IMR-90 (cell line): ENCODE measurements at regions not wholly inside any gene's neighbourhood (a gene's known extent, or its start where the extent isn't known, plus 50 kb on each side); places are given as distances from the start of the nearest gene placed in this dataset.
A peak's percentile ranks its signal among the peaks of the same experiment; 100 is the strongest.

ENCODE experiments used
- ATAC-seq: fragments of 200-7000 bp; cut with Tn5 transposase; 2 replicates; pipeline ENCODE4 v1.9.1; 2020; ENCODE audit warnings: low read depth, mild to moderate bottlenecking, moderate library complexity
- BruUV-seq: library from RNA; stranded (reverse); fragments of 400-500 nt; replicated peaks from 2 replicates; lab custom pipeline; 2021; lab: Mats Ljungman, UMichigan
- CTCF ChIA-PET: fragments of 300-600 bp; formaldehyde crosslinking; extraction: SDS; loops from one replicate; lab custom pipeline; 2021; ENCODE audit warnings: antibody characterized with exemption; lab: Yijun Ruan, JAX
- POLR2A ChIA-PET: fragments of 300-600 bp; sonication (Branson Sonifier 250); formaldehyde crosslinking; loops from one replicate; lab custom pipeline; 2022; ENCODE audit warnings: antibody characterized with exemption; ENCODE audit not compliant: unreplicated experiment; lab: Charles Lee
- DNase-seq: peaks from one replicate; pipeline ENCODE4 v3.0.0; 2013
- H2AFZ ChIP-seq: replicated peaks from 2 replicates; pipeline ENCODE3; 2013; ENCODE audit warnings: low read length, mild to moderate bottlenecking; ENCODE audit not compliant: poor library complexity
- H2AK5ac ChIP-seq: 2 replicates; pipeline ENCODE4 v1.6.1; 2013; ENCODE audit warnings: low read depth, low read length, inconsistent platforms
- H2AK9ac ChIP-seq: replicated peaks from 2 replicates; pipeline ENCODE3; 2013; ENCODE audit warnings: mild to moderate bottlenecking, low read depth, low read length, moderate library complexity; ENCODE audit not compliant: poor library complexity
- H2BK120ac ChIP-seq: 2 replicates; pipeline ENCODE4 v1.6.1; 2013; ENCODE audit warnings: low read depth, low read length, inconsistent platforms
- H2BK15ac ChIP-seq: 3 replicates; pipeline ENCODE4 v1.6.1; 2013; ENCODE audit warnings: low read depth, low read length, inconsistent platforms
- H2BK20ac ChIP-seq: 2 replicates; pipeline ENCODE4 v1.6.1; 2013; ENCODE audit warnings: low read depth, mild to moderate bottlenecking, inconsistent platforms, low read length, moderate library complexity
- H2BK5ac ChIP-seq: 2 replicates; pipeline ENCODE4 v1.6.1; 2013; ENCODE audit warnings: mild to moderate bottlenecking, low read depth, low read length, inconsistent platforms; ENCODE audit not compliant: poor library complexity, severe bottlenecking
- H3K14ac ChIP-seq: replicated peaks from 2 replicates; pipeline ENCODE4 v1.6.1; 2013; ENCODE audit warnings: low read depth, low read length, inconsistent platforms
- H3K18ac ChIP-seq: 2 replicates; pipeline ENCODE4 v1.6.1; 2013; ENCODE audit warnings: low read depth, low read length, control low read depth
- H3K23ac ChIP-seq: 2 replicates; pipeline ENCODE4 v1.6.1; 2013; ENCODE audit warnings: low read depth, low read length, inconsistent platforms
- H3K27ac ChIP-seq: 2 replicates; pipeline ENCODE4 v1.5.1; 2013; ENCODE audit warnings: mild to moderate bottlenecking, control low read depth, low read length; ENCODE audit not compliant: insufficient read depth
- H3K27me3 ChIP-seq: 2 replicates; pipeline ENCODE4 v1.6.1; 2013; ENCODE audit warnings: low read length; ENCODE audit not compliant: control insufficient read depth, insufficient read depth
- H3K36me3 ChIP-seq: 2 replicates; pipeline ENCODE4 v1.6.1; 2013; ENCODE audit warnings: low read length, mixed read lengths; ENCODE audit not compliant: control insufficient read depth, insufficient read depth
- H3K4ac ChIP-seq: 2 replicates; pipeline ENCODE4 v1.6.1; 2013; ENCODE audit warnings: low read depth, low read length, inconsistent platforms
- H3K4me1 ChIP-seq: 2 replicates; pipeline ENCODE4 v1.6.1; 2013; ENCODE audit warnings: low read length, mixed read lengths; ENCODE audit not compliant: control insufficient read depth, insufficient read depth
- H3K4me2 ChIP-seq: 2 replicates; pipeline ENCODE4 v1.6.1; 2013; ENCODE audit warnings: low read depth, mild to moderate bottlenecking, control low read depth, low read length, moderate library complexity
- H3K4me3 ChIP-seq: 2 replicates; pipeline ENCODE4 v1.5.1; 2013; ENCODE audit warnings: low read depth, mild to moderate bottlenecking, control low read depth, low read length, moderate library complexity; ENCODE audit not compliant: insufficient read depth
- H3K56ac ChIP-seq: 2 replicates; pipeline ENCODE4 v1.6.1; 2013; ENCODE audit warnings: low read length, inconsistent platforms; ENCODE audit not compliant: insufficient read depth; ENCODE audit errors: extremely low read depth
- H3K79me1 ChIP-seq, 2 experiments: 2 replicates each; pipeline ENCODE4 v1.6.1; 2013; ENCODE audit warnings: low read length in 2 of 2, inconsistent platforms in 1 of 2, low read depth in 1 of 2
- H3K9ac ChIP-seq: 2 replicates; pipeline ENCODE4 v1.6.1; 2013; ENCODE audit warnings: low read depth, low read length, control low read depth
- H3K9me1 ChIP-seq: 2 replicates; pipeline ENCODE4 v1.6.1; 2013; ENCODE audit warnings: low read length, inconsistent platforms; ENCODE audit not compliant: insufficient read depth
- H3K9me3 ChIP-seq: 2 replicates; pipeline ENCODE4 v1.6.1; 2013; ENCODE audit warnings: low read length; ENCODE audit not compliant: control insufficient read depth, insufficient read depth
- H4K20me1 ChIP-seq: 2 replicates; pipeline ENCODE4 v1.6.1; 2013; ENCODE audit warnings: low read length, inconsistent platforms; ENCODE audit not compliant: insufficient read depth
- H4K5ac ChIP-seq: 2 replicates; pipeline ENCODE4 v1.6.1; 2013; ENCODE audit warnings: mild to moderate bottlenecking, low read depth, low read length, control low read depth
- H4K8ac ChIP-seq, 2 experiments: 2 replicates each; pipeline ENCODE4 v1.6.1; 2013; ENCODE audit warnings: low read depth in 2 of 2, low read length in 2 of 2, control low read depth in 1 of 2, inconsistent platforms in 1 of 2
- H4K91ac ChIP-seq: 2 replicates; pipeline ENCODE4 v1.6.1; 2013; ENCODE audit warnings: low read depth, low read length, inconsistent platforms; ENCODE audit not compliant: insufficient read depth
- CEBPB ChIP-seq: IDR thresholded peaks from 2 replicates; pipeline ENCODE4 v1.6.1; 2012; ENCODE audit warnings: low read depth, low read length, improper control_type of control experiment
- MAFK ChIP-seq: IDR thresholded peaks from 2 replicates; pipeline ENCODE4 v1.6.1; 2012; ENCODE audit warnings: low read depth, low read length, improper control_type of control experiment
- WGBS, 2 experiments: methylation state at CpG; one replicate each; pipeline versions ENCODE4 v1.1.5 to v1.1.7; 2013; ENCODE audit warnings: missing lambda C conversion rate in 2 of 2; ENCODE audit not compliant: insufficient read length in 1 of 2; ENCODE audit errors: extremely low coverage in 2 of 2; 5-methylcytosine and 5-hydroxymethylcytosine counted together
- dilution Hi-C: fragments of 300-500 bp; cut with HindIII; formaldehyde crosslinking; loops from one replicate; pipeline ENCODE4 v1.14.3; 2018; ENCODE audit warnings: low sequenced_read_pairs; ENCODE audit not compliant: unreplicated experiment
- in situ Hi-C: fragments of 300-500 bp; cut with MboI; formaldehyde crosslinking; loops from 3 replicates; pipeline ENCODE4 v1.14.3; 2019; ENCODE audit warnings: low sequenced_read_pairs, inconsistent platforms, mixed read lengths
- intact Hi-C: fragments of 100-400 bp; cut with micrococcal nuclease; formaldehyde crosslinking; loops from 2 replicates; pipeline ENCODE4 v1.10.0; 2022

GRCh38 chr1:29433830-29434229, 197.5 kb downstream of the PTPRU start:
- TF ChIP-seq MAFK (no peak), CEBPB (peak; percentile 52; the same call in 1 of the 2 replicates)
- Histone ChIP-seq H2BK15ac (no peak overlapping the region), H4K20me1 (no peaks in the 10 kb centered on the region), H4K91ac (no peak overlapping the region), H3K27me3 (peaks cover 1% of the 10 kb centered on the region; the same call in 1 of the 2 replicates), H2BK5ac (no peak overlapping the region), H2AK9ac (no peak overlapping the region), H2BK20ac (no peak overlapping the region), H4K8ac (no peak overlapping the region), H2AK5ac (no peak overlapping the region), H3K27ac (no peak overlapping the region), H3K14ac (no peak overlapping the region), H3K4ac (no peak overlapping the region), H3K4me3 (no peak overlapping the region), H3K23ac (no peak overlapping the region), H2BK120ac (no peak overlapping the region), H3K56ac (no peak overlapping the region), H3K18ac (no peak overlapping the region), H3K4me1 (no peaks in the 10 kb centered on the region), H2AFZ (no peak overlapping the region), H3K9ac (no peak overlapping the region), H3K9me3 (no peaks in the 10 kb centered on the region), H3K9me1 (no peaks in the 10 kb centered on the region), H3K79me1 (no peaks in the 10 kb centered on the region), H4K5ac (no peak overlapping the region), H3K4me2 (no peak overlapping the region), H3K36me3 (no peaks in the 10 kb centered on the region)
- ATAC-seq (no peak), DNase-seq (no peak)
- dilution Hi-C loops = no loop called here
- in situ Hi-C loops = no loop called here
- ChIA-PET CTCF (no interaction called here), POLR2A (no interaction called here)
- no CpG with 5 or more reads among the region's 3 CpGs for WGBS, 2 experiments
- BruUV-seq = no TSS peak
- intact Hi-C loops = no loop called here
